ENCODE measurements at regions not wholly inside any gene's neighbourhood (a gene's known extent, or its start where the extent isn't known, plus 50 kb on each side); places are given as distances from the start of the nearest gene placed in this dataset.

DNA sequence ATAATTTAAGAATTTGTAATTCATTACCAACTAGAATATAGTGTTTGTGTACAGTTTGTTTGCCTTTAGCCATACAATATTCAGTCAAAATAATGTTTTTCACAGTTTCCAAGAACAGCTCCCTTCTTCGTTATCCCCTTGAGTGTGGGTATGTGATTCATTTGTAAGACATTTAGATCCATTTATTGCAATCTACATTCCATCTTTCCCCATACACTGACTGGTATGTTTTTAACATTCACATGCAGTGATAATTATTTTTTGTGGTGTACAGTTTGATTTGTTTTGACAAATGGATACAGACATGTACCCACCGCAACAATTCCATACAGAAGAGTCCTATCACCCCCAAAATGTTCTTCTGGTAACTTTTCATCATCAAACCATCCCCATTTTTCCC, 589.1 kb upstream of the ADAMTS5 start:
- no peak for TF ChIP-seq EZH2phosphoT487 (conservative IDR thresholded peaks at IDR 0.05; ENCODE audit: low read length)
- TF ChIP-seq, protein P1, sequence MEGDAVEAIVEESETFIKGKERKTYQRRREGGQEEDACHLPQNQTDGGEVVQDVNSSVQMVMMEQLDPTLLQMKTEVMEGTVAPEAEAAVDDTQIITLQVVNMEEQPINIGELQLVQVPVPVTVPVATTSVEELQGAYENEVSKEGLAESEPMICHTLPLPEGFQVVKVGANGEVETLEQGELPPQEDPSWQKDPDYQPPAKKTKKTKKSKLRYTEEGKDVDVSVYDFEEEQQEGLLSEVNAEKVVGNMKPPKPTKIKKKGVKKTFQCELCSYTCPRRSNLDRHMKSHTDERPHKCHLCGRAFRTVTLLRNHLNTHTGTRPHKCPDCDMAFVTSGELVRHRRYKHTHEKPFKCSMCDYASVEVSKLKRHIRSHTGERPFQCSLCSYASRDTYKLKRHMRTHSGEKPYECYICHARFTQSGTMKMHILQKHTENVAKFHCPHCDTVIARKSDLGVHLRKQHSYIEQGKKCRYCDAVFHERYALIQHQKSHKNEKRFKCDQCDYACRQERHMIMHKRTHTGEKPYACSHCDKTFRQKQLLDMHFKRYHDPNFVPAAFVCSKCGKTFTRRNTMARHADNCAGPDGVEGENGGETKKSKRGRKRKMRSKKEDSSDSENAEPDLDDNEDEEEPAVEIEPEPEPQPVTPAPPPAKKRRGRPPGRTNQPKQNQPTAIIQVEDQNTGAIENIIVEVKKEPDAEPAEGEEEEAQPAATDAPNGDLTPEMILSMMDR (IDR thresholded peaks at IDR 0.05; ENCODE audit: insufficient read depth, low read length, poor library complexity, severe bottlenecking): no peak
- Histone ChIP-seq H3K9ac (ENCODE audit: low read length) (no peak overlapping the region), H3K79me2 (ENCODE audit: insufficient read depth, low read length) (no peaks in the 10 kb centered on the region)

DNA sequence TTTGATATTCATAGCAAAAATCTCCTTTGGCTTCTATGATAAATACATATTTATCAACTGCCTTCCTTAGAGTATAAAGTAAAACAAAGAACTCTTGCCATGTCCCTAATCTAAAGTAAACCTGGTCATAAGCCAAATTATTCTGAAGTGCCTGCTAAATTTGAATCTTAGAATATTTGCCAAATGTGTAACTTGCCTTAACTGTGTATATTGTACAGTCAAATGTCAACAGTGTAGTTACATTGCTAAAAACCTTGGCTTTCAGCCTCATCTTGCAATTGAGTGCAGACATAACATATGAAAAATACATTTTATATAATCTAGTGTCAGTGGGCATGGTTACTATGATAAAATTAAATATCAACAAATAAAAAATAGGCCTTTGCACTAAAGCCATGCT, 583.4 kb upstream of the ADAMTS5 start:
- no peaks in the 10 kb centered on the region for H3K79me2 ChIP-seq (ENCODE audit: insufficient read depth, low read length)
- H3K9me3 ChIP-seq (ENCODE audit: insufficient read depth, low read length): no peaks in the 10 kb centered on the region
- H3K27ac ChIP-seq (ENCODE audit: low read depth, low read length): no peak overlapping the region
- H3F3A ChIP-seq (ENCODE audit: insufficient read depth): no peaks in the 10 kb centered on the region
- no peak overlapping the region for H2AFZ ChIP-seq (ENCODE audit: low read depth, low read length, severe bottlenecking)
- H3K27me3 ChIP-seq (ENCODE audit: low read length): no peaks in the 10 kb centered on the region
- no peak overlapping the region for H3K4me3 ChIP-seq (ENCODE audit: insufficient read depth, low read length, poor library complexity, severe bottlenecking)
- H3K36me3 ChIP-seq (ENCODE audit: low read length): no peaks in the 10 kb centered on the region
- H3K4me2 ChIP-seq (ENCODE audit: low read depth, low read length, poor library complexity, severe bottlenecking): no peak overlapping the region
- H3K9ac ChIP-seq (ENCODE audit: low read length): no peak overlapping the region
- TF ChIP-seq EZH2phosphoT487 (conservative IDR thresholded peaks at IDR 0.05; ENCODE audit: low read length): no peak
- TF ChIP-seq, protein P1 (IDR thresholded peaks at IDR 0.05; ENCODE audit: insufficient read depth, low read length, poor library complexity, severe bottlenecking): no peak
- H4K20me1 ChIP-seq (ENCODE audit: low read depth, low read length): no peaks in the 10 kb centered on the region
- H3K9me2 ChIP-seq (replicated peaks; ENCODE audit: insufficient read depth, low read length): no peaks in the 10 kb centered on the region

More for the DNA sequence above, 589.1 kb upstream of the ADAMTS5 start:
- Histone ChIP-seq H3K36me3 (ENCODE audit: low read length) (no peaks in the 10 kb centered on the region), H3K4me3 (ENCODE audit: insufficient read depth, low read length, poor library complexity, severe bottlenecking) (no peak overlapping the region), H3K9me3 (ENCODE audit: insufficient read depth, low read length) (no peaks in the 10 kb centered on the region), H3K27ac (ENCODE audit: low read depth, low read length) (no peak overlapping the region), H3K27me3 (ENCODE audit: low read length) (no peaks in the 10 kb centered on the region), H3K4me2 (ENCODE audit: low read depth, low read length, poor library complexity, severe bottlenecking) (no peak overlapping the region), H3K9me2 (replicated peaks; ENCODE audit: insufficient read depth, low read length) (no peaks in the 10 kb centered on the region), H4K20me1 (ENCODE audit: low read depth, low read length) (no peaks in the 10 kb centered on the region), H2AFZ (ENCODE audit: low read depth, low read length, severe bottlenecking) (no peak overlapping the region), H3F3A (ENCODE audit: insufficient read depth) (no peaks in the 10 kb centered on the region)

DNA sequence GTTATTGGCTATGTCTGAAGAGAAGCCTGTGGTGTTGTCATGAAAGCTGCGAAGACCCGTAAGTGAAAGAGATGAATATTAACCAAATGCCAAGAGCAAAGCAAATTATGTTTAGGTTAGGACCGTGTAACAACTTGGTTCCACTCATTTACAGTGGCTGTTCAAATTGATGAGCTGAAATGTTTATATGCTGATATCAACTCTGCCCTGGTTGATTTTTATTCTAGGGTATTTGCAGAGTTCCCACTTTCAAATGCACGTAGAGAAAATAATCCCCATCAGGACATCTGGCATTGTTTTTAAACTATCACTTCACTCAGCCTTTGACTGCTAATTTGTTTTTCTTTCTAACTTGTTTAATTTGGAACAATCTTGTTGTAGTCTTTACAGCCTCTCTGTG, 581.6 kb upstream of the ADAMTS5 start:
- no peak for TF ChIP-seq EZH2phosphoT487 (conservative IDR thresholded peaks at IDR 0.05; ENCODE audit: low read length)
- TF ChIP-seq, protein P1 (IDR thresholded peaks at IDR 0.05; ENCODE audit: insufficient read depth, low read length, poor library complexity, severe bottlenecking): no peak
- no peak overlapping the region for H3K27ac ChIP-seq (ENCODE audit: low read depth, low read length)
- no peaks in the 10 kb centered on the region for H3K27me3 ChIP-seq (ENCODE audit: low read length)
- no peak overlapping the region for H3K4me2 ChIP-seq (ENCODE audit: low read depth, low read length, poor library complexity, severe bottlenecking)
- H2AFZ ChIP-seq (ENCODE audit: low read depth, low read length, severe bottlenecking): no peak overlapping the region
- H3K79me2 ChIP-seq (ENCODE audit: insufficient read depth, low read length): no peaks in the 10 kb centered on the region
- no peaks in the 10 kb centered on the region for H3K9me2 ChIP-seq (replicated peaks; ENCODE audit: insufficient read depth, low read length)
- no peaks in the 10 kb centered on the region for H3K36me3 ChIP-seq (ENCODE audit: low read length)
- no peak overlapping the region for H3K9ac ChIP-seq (ENCODE audit: low read length)
- H3K9me3 ChIP-seq (ENCODE audit: insufficient read depth, low read length): no peaks in the 10 kb centered on the region
- no peak overlapping the region for H3K4me3 ChIP-seq (ENCODE audit: insufficient read depth, low read length, poor library complexity, severe bottlenecking)
- no peaks in the 10 kb centered on the region for H4K20me1 ChIP-seq (ENCODE audit: low read depth, low read length)
- no peaks in the 10 kb centered on the region for H3F3A ChIP-seq (ENCODE audit: insufficient read depth)
